K562 (cell line): ENCODE measurements at regions not wholly inside any gene's neighbourhood (a gene's known extent, or its start where the extent isn't known, plus 50 kb on each side); places are given as distances from the start of the nearest gene placed in this dataset.

Source experiments
- ATAC-seq: fragments of 200-7000 bp; cut with Tn5 transposase; 3 replicates; pipeline ENCODE4 v1.9.1; 2020; ENCODE audit warnings: moderate library complexity
- BruUV-seq: library from RNA; stranded (reverse); fragments of 400-500 nt; replicated peaks from 2 replicates; lab custom pipeline; 2021; lab: Mats Ljungman, UMichigan
- CTCF ChIA-PET: fragments of 300-600 bp; formaldehyde crosslinking; extraction: SDS; loops from one replicate; lab custom pipeline; 2021; ENCODE audit warnings: low intra/inter-chr PET ratio; lab: Yijun Ruan, JAX
- POLR2A ChIA-PET: fragments of 300-600, 350-650 bp; sonication (Branson Sonifier 250); formaldehyde crosslinking; extraction: SDS; loops from one replicate; lab custom pipeline; 2021; ENCODE audit warnings: antibody characterized with exemption, inconsistent platforms; lab: Yijun Ruan, JAX
- DNase-seq, 4 experiments: peaks; one replicate each; pipeline versions ENCODE4 v3.0.0 to v3.0.0-alpha.2; 2011 to 2018; ENCODE audit warnings: low spot score in 3 of 4, mixed read lengths in 3 of 4; ENCODE audit errors: extremely low read depth in 1 of 4
- FAIRE-seq: peaks from 2 replicates; lab custom pipeline; 2011; peaks lifted over from hg19 to GRCh38; lab: Jason Lieb, UNC
- H2AFZ ChIP-seq: 2 replicates; pipeline ENCODE4 v1.6.0; 2011; ENCODE audit warnings: low read depth, low read length, control low read depth, inconsistent platforms
- H3K27ac ChIP-seq: fragments of 200-600 bp; 3 replicates; pipeline ENCODE4 v1.8.0; 2011; ENCODE audit warnings: low read depth, mild to moderate bottlenecking, control low read depth, inconsistent platforms, low read length, moderate library complexity, mixed read lengths; ENCODE audit errors: extremely low read depth
- H3K27me3 ChIP-seq, 2 experiments: fragments of 300-600 bp in 1 of 2; 2 replicates in 1 of 2; 3 replicates in 1 of 2; pipeline versions ENCODE4 v1.6.0 to v1.8.0; 2011; ENCODE audit warnings: inconsistent platforms in 2 of 2, low read length in 2 of 2, mild to moderate bottlenecking in 1 of 2, mixed read lengths in 1 of 2, moderate library complexity in 1 of 2; ENCODE audit not compliant: control insufficient read depth in 2 of 2, insufficient read depth in 2 of 2
- H3K36me3 ChIP-seq: fragments of 300-600 bp; 3 replicates; pipeline ENCODE4 v1.8.0; 2011; ENCODE audit warnings: mild to moderate bottlenecking, low read length, inconsistent platforms; ENCODE audit not compliant: control insufficient read depth, insufficient read depth
- H3K4me1 ChIP-seq, 2 experiments: fragments of 200-600 bp in 1 of 2; replicated peaks in 1 of 2; 2 replicates in 1 of 2; 3 replicates in 1 of 2; pipeline versions ENCODE4 v1.5.1 to v1.8.0; 2011; ENCODE audit warnings: inconsistent platforms in 2 of 2, low read length in 2 of 2, mild to moderate bottlenecking in 1 of 2, mixed read lengths in 1 of 2, moderate library complexity in 1 of 2; ENCODE audit not compliant: control insufficient read depth in 2 of 2, insufficient read depth in 2 of 2
- H3K4me2 ChIP-seq: 2 replicates; pipeline ENCODE4 v1.6.1; 2011; ENCODE audit warnings: low read length, control low read depth, inconsistent platforms, mixed read lengths; ENCODE audit not compliant: insufficient read depth
- H3K4me3 ChIP-seq: fragments of 200-600 bp; sonication (generic), shearing (Covaris generic); 2 replicates; pipeline ENCODE4 v1.5.1; 2016; ENCODE audit warnings: control low read depth, inconsistent platforms
- H3K79me2 ChIP-seq: fragments of 200-600 bp; 3 replicates; pipeline ENCODE4 v1.8.0; 2011; ENCODE audit warnings: low read length, inconsistent platforms; ENCODE audit not compliant: control insufficient read depth, insufficient read depth
- H3K9ac ChIP-seq, 2 experiments: 2 replicates each; pipeline versions ENCODE4 v1.6.0 to v1.6.1; 2011; ENCODE audit warnings: low read depth in 2 of 2, low read length in 2 of 2, control low read depth in 1 of 2, inconsistent platforms in 1 of 2, mild to moderate bottlenecking in 1 of 2, mixed read lengths in 1 of 2; ENCODE audit not compliant: insufficient read depth in 1 of 2
- H3K9me1 ChIP-seq: one replicate; pipeline ENCODE4 v1.6.0; 2011; ENCODE audit warnings: inconsistent platforms, mild to moderate bottlenecking, low read length, moderate library complexity; ENCODE audit not compliant: control insufficient read depth, insufficient read depth
- H3K9me3 ChIP-seq: replicated peaks from 2 replicates; pipeline ENCODE4 v1.5.1; 2011; ENCODE audit warnings: low read depth, low read length, inconsistent platforms; ENCODE audit not compliant: control insufficient read depth, insufficient read depth
- H4K20me1 ChIP-seq: replicated peaks from 2 replicates; pipeline ENCODE4 v1.6.1; 2011; ENCODE audit warnings: low read length, inconsistent platforms, mixed read lengths; ENCODE audit not compliant: control insufficient read depth, insufficient read depth
- CBX3 ChIP-seq, 2 experiments: IDR thresholded peaks; 1 replicate in 1 of 2; 2 replicates in 1 of 2; pipeline ENCODE4 v1.6.1; 2012; ENCODE audit warnings: inconsistent platforms in 2 of 2, low read length in 2 of 2, borderline replicate concordance in 1 of 2, control low read depth in 1 of 2
- HLTF ChIP-seq: fragments of 450-650 bp; IDR thresholded peaks from 2 replicates; pipeline ENCODE4 v1.6.1; 2016
- ILK ChIP-seq: fragments of 450-650 bp; IDR thresholded peaks from 2 replicates; pipeline ENCODE4 v1.6.1; 2016; ENCODE audit warnings: missing genetic modification characterization, low read depth, mild to moderate bottlenecking, missing compliant biosample characterization, moderate library complexity, borderline replicate concordance
- JUN ChIP-seq, 2 experiments: sonication (generic) in 1 of 2; formaldehyde crosslinking in 1 of 2; IDR thresholded peaks; 2 replicates each; pipeline versions ENCODE4 v1.6.1 to v1.8.0; 2012 to 2022; ENCODE audit warnings: borderline replicate concordance in 2 of 2, mild to moderate bottlenecking in 2 of 2, improper control_type of control experiment in 1 of 2, low read depth in 1 of 2, low read length in 1 of 2, missing genetic modification reagents in 1 of 2
- KLF10 ChIP-seq: fragments of 250-450 bp; sonication (Bioruptor Pico); IDR thresholded peaks from 2 replicates; pipeline ENCODE4 v1.6.1; 2021; ENCODE audit warnings: matching md5 sums
- MAFG ChIP-seq: fragments of 450-650 bp; conservative IDR thresholded peaks from 2 replicates; pipeline ENCODE4 v1.6.1; 2016; ENCODE audit warnings: missing genetic modification characterization, missing compliant biosample characterization
- MCM2 ChIP-seq: fragments of 450-650 bp; IDR thresholded peaks from 2 replicates; pipeline ENCODE4 v1.6.1; 2017; ENCODE audit warnings: low read depth, mild to moderate bottlenecking
- NUFIP1 ChIP-seq: fragments of 450-650 bp; IDR thresholded peaks from 2 replicates; pipeline ENCODE4 v1.6.1; 2018; ENCODE audit not compliant: partially characterized antibody
- PCBP1 ChIP-seq: fragments of 200-400 bp; formaldehyde crosslinking; IDR thresholded peaks from 2 replicates; pipeline ENCODE4 v1.6.1; 2018; ENCODE audit warnings: mild to moderate bottlenecking, low read depth, low read length; ENCODE audit not compliant: poor library complexity, severe bottlenecking
- TAF7 ChIP-seq: fragments of 450-650 bp; IDR thresholded peaks from 2 replicates; pipeline ENCODE4 v1.6.1; 2016; ENCODE audit warnings: missing genetic modification characterization, missing compliant biosample characterization
- TOE1 ChIP-seq, 2 experiments: fragments of 450-650 bp in 1 of 2; sonication (generic) in 1 of 2; formaldehyde crosslinking in 1 of 2; IDR thresholded peaks; 2 replicates each; pipeline versions ENCODE4 v1.7.1 to v1.8.0; 2016 to 2022; ENCODE audit warnings: borderline replicate concordance in 2 of 2, mild to moderate bottlenecking in 2 of 2, antibody characterized with exemption in 1 of 2, inconsistent platforms in 1 of 2, low read depth in 1 of 2, missing genetic modification reagents in 1 of 2, moderate library complexity in 1 of 2
- U2AF2 ChIP-seq: fragments of 200-400 bp; formaldehyde crosslinking; optimal IDR thresholded peaks from 2 replicates; pipeline ENCODE3; 2017; ENCODE audit warnings: low read depth, mild to moderate bottlenecking, low read length
- ZNF324 ChIP-seq: fragments of 250-450 bp; sonication (Bioruptor Pico); IDR thresholded peaks from 2 replicates; pipeline ENCODE4 v1.4.0; 2020; ENCODE audit warnings: mild to moderate bottlenecking
- ZNF764 ChIP-seq: fragments of 250-450 bp; sonication (Bioruptor Pico); IDR thresholded peaks from 2 replicates; pipeline ENCODE4 v1.4.0; 2020; ENCODE audit warnings: low read depth, mild to moderate bottlenecking, moderate library complexity
- WGBS: fragments of 100-300 bp; shearing (Covaris generic); methylation state at CpG from one replicate; pipeline ENCODE4 v1.1.6; 2016; ENCODE audit warnings: low coverage, mixed read lengths; ENCODE audit not compliant: insufficient coverage; ENCODE audit errors: missing lambda C conversion rate; 5-methylcytosine and 5-hydroxymethylcytosine counted together
- in situ Hi-C: fragments of 300-500 bp; cut with MboI; formaldehyde crosslinking; loops from 4 replicates; pipeline ENCODE4 v1.15.0; 2018; ENCODE audit warnings: inconsistent platforms, mixed read lengths
- intact Hi-C: fragments of 100-400 bp; cut with micrococcal nuclease; formaldehyde crosslinking; loops from 2 replicates; pipeline ENCODE4 v1.14.2; 2022
- TF ChIP-seq, protein P1 (sequence below), 3 experiments: IDR thresholded peaks in 2 of 3; conservative IDR thresholded peaks in 1 of 3; 2 replicates each; pipeline ENCODE4 v1.5.1; 2011 to 2012; ENCODE audit warnings: low read length in 3 of 3, mild to moderate bottlenecking in 3 of 3, control low read depth in 2 of 3, improper control_type of control experiment in 1 of 3, inconsistent platforms in 1 of 3, low read depth in 1 of 3, mixed read lengths in 1 of 3, moderate library complexity in 1 of 3; ENCODE audit not compliant: insufficient read depth in 2 of 3
- TF ChIP-seq, protein P2 (sequence below): fragments of 200-400 bp; formaldehyde crosslinking; IDR thresholded peaks from 2 replicates; pipeline ENCODE4 v1.6.1; 2017; ENCODE audit warnings: mild to moderate bottlenecking, low read depth, low read length, moderate library complexity
- TF ChIP-seq, protein P3 (sequence below), 2 experiments: fragments of 250-450 bp in 1 of 2; fragments of 450-650 bp in 1 of 2; sonication (Bioruptor Pico) in 1 of 2; IDR thresholded peaks; 2 replicates each; pipeline versions ENCODE4 v1.6.1 to v1.8.0; 2016 to 2021; ENCODE audit warnings: mild to moderate bottlenecking in 2 of 2, moderate library complexity in 2 of 2, missing compliant biosample characterization in 1 of 2, missing genetic modification characterization in 1 of 2

DNA sequence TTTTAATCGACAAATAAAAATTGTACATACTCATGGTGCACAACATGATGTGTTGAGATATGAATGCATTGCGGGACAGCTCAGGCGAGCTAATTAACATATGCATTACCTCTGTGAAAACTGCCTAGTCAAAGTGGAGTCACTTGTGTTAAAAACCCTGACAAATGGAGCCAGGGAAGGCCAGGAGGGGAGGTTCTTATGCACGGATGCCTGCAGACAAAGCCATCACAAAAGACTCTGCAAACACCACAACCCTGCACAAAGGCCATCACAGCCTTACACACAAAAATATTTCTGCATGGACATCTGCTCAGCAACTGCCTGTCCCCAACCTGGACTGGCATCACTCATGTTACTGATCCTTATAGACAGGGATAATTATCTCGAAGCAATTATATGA lies 204.4 kb upstream of the AJAP1 start (continued):
- no peak for TF ChIP-seq NUFIP1
- no peak for TF ChIP-seq ZNF764 (CRISPR knock-in tag)

DNA sequence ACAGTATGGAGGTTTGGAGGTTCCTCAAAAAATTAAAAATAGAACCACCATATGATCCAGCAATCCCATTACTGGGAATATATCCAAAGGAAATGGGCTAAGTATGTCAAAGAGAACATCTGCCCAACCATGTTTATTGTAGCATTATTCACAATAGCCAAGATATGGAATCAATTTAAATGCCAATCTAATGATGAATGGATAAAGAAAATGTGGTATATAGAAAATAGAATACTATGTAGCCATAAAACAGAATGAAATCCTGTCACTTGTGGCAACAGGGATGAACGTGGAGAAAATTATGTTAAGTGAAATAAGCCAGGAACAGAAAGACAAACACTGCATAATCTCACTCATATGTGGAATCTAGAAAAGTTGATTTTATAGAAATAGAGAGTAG lies 201.7 kb upstream of the AJAP1 start:
- Histone ChIP-seq H3K4me2 (no peak overlapping the region), H3K27ac (no peak overlapping the region), H3K36me3 (no peaks in the 10 kb centered on the region), H3K27me3 (peaks cover 0 to 5% of the 10 kb centered on the region in 2 experiments; a peak in 1 of 5 replicates), H4K20me1 (no peaks in the 10 kb centered on the region), H3K79me2 (no peaks in the 10 kb centered on the region), H2AFZ (no peak overlapping the region), H3K4me1 (no peaks in the 10 kb centered on the region), H3K9me1 (no peaks in the 10 kb centered on the region), H3K4me3 (no peak overlapping the region), H3K9me3 (no peaks in the 10 kb centered on the region), H3K9ac (no peak overlapping the region)
- intact Hi-C loops = no loop called here
- no TSS peak for BruUV-seq
- CTCF ChIA-PET = no interaction called here
- 0% methylated on average over 1 of the region's 1 CpG for WGBS
- in situ Hi-C loops = no loop called here
- ATAC-seq (no peak), FAIRE-seq (no peak), DNase-seq (no peak)
- POLR2A ChIA-PET = no interaction called here
- no peak for TF ChIP-seq ZNF324 (CRISPR knock-in tag)
- no peak for TF ChIP-seq HLTF
- no peak for TF ChIP-seq CBX3 (IDR thresholded peaks at IDR 0.05; ENCODE audit: borderline replicate concordance in 1 of 2, low read length in 2 of 2)
- TF ChIP-seq, protein P1, sequence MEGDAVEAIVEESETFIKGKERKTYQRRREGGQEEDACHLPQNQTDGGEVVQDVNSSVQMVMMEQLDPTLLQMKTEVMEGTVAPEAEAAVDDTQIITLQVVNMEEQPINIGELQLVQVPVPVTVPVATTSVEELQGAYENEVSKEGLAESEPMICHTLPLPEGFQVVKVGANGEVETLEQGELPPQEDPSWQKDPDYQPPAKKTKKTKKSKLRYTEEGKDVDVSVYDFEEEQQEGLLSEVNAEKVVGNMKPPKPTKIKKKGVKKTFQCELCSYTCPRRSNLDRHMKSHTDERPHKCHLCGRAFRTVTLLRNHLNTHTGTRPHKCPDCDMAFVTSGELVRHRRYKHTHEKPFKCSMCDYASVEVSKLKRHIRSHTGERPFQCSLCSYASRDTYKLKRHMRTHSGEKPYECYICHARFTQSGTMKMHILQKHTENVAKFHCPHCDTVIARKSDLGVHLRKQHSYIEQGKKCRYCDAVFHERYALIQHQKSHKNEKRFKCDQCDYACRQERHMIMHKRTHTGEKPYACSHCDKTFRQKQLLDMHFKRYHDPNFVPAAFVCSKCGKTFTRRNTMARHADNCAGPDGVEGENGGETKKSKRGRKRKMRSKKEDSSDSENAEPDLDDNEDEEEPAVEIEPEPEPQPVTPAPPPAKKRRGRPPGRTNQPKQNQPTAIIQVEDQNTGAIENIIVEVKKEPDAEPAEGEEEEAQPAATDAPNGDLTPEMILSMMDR (IDR thresholded peaks at IDR 0.05 in 2 of 3, conservative IDR thresholded peaks at IDR 0.05 in 1 of 3; ENCODE audit: insufficient read depth in 2 of 3, low read depth in 1 of 3, low read length in 3 of 3) = no peak
- TF ChIP-seq, protein P2, sequence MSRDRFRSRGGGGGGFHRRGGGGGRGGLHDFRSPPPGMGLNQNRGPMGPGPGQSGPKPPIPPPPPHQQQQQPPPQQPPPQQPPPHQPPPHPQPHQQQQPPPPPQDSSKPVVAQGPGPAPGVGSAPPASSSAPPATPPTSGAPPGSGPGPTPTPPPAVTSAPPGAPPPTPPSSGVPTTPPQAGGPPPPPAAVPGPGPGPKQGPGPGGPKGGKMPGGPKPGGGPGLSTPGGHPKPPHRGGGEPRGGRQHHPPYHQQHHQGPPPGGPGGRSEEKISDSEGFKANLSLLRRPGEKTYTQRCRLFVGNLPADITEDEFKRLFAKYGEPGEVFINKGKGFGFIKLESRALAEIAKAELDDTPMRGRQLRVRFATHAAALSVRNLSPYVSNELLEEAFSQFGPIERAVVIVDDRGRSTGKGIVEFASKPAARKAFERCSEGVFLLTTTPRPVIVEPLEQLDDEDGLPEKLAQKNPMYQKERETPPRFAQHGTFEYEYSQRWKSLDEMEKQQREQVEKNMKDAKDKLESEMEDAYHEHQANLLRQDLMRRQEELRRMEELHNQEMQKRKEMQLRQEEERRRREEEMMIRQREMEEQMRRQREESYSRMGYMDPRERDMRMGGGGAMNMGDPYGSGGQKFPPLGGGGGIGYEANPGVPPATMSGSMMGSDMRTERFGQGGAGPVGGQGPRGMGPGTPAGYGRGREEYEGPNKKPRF = no peak
- TF ChIP-seq ILK (tag) = no peak
- TF ChIP-seq JUN (IDR thresholded peaks at IDR 0.05; ENCODE audit: borderline replicate concordance, low read depth, low read length) = no peak
- no peak for TF ChIP-seq JUN (CRISPR knock-in tag; IDR thresholded peaks at IDR 0.05; ENCODE audit: borderline replicate concordance)
- TF ChIP-seq TAF7 (tag) = no peak
- TF ChIP-seq U2AF2 = no peak
- TF ChIP-seq, protein P3, sequence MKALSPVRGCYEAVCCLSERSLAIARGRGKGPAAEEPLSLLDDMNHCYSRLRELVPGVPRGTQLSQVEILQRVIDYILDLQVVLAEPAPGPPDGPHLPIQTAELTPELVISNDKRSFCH (CRISPR knock-in tag; IDR thresholded peaks at IDR 0.05) = no peak
- TF ChIP-seq, protein P3 (tag; IDR thresholded peaks at IDR 0.05) = no peak
- TF ChIP-seq MAFG (tag) = no peak
- TF ChIP-seq KLF10 (CRISPR knock-in tag) = no peak
- no peak for TF ChIP-seq TOE1 (IDR thresholded peaks at IDR 0.05; ENCODE audit: borderline replicate concordance)
- no peak for TF ChIP-seq TOE1 (CRISPR knock-in tag; IDR thresholded peaks at IDR 0.05; ENCODE audit: borderline replicate concordance, low read depth)
- no peak for TF ChIP-seq MCM2
- TF ChIP-seq PCBP1 = no peak
